GM19468 (cell line): ENCODE measurements at regions not wholly inside any gene's neighbourhood (a gene's known extent, or its start where the extent isn't known, plus 50 kb on each side); places are given as distances from the start of the nearest gene placed in this dataset.
"Not testable (repeated sequence)": the region's sequence is repeated elsewhere in the genome, so short reads cannot be mapped to it uniquely, and the experiment has no call there.

ENCODE experiments used
- ATAC-seq: cut with Tn5 transposase; IDR thresholded peaks from one replicate; pipeline ENCODE4 v1.9.1; 2021; ENCODE audit warnings: mild to moderate bottlenecking, moderate library complexity, moderate number of reproducible peaks; ENCODE audit not compliant: unreplicated experiment; ENCODE audit errors: extremely low read depth

DNA sequence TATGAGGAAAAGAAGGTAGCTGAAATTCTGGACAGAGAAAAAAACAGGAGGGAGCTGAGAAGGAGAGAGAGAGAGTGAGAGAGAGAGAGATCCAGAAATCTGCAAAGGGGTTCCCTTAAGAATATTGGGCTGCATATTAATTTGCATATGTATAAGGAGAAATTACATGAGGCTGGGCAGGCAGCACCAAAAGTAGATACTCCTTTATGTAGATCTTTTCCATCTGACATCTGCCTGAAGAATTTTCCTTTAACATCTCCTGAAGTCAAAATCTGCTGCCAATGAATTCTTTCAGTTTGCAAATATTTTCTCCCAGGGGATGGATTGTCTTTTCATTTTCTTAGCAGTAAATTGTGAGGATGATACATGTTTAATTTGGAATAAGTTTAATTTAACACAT is 1365.3 kb downstream of the GATA3 start:
- no peak for ATAC-seq

DNA sequence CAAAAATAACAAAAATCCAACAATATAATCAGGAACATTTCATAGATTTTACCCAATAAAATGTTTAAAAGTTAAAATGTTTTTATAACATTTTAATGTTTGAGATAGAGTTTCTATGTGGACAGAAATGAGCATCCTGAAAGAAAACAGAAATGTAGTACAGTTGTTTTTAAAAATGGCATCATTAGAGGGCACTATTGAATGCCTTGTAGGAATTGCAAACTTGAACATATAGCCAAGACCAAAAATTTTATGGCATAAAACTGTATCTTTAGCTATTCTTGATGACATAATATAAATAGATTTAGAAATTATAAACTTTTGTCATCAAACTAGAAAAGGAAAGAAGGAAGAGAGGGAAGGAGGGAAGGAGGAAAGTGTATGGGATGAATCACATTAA is 1372.7 kb downstream of the GATA3 start:
- no peak for ATAC-seq

DNA sequence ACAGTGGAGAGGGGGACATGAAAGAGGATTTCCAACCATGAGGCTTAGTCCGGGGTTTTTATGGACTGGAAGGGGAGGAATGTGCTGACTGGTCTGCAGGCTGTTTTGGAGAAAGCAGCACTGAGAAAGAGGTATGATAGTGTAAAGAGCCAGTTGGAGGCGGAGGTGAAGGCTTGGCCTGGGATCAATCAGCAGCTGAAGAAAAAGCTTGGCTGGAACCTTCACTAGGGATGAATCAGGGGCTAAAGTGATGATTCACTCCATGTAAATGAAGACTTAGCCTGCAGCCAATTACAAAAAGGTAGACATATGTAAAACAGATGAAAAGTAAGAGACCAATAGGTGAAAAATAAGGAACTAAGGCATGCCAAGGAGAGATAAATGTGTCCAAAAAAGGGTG is 1382.6 kb downstream of the GATA3 start:
- ATAC-seq = no peak

DNA sequence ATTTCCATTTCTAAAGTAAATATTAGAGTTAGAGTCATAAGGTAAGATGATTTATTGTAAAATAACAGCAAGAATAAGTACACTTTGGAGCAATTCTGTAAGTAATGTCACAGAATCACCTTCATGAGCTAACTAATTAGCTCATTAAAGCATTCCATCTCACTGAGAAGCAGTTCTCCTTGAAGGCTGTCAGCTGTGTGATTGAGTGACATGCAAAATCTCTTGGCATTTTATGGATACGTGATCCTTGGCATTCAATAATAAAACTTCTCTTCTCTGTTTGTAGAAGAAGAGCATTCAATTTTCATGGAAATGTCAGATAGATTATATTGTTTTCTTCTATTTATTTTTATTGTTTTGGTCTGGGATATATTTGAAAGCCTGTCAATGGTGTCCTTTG is 1389.3 kb downstream of the GATA3 start:
- no peak for ATAC-seq

DNA sequence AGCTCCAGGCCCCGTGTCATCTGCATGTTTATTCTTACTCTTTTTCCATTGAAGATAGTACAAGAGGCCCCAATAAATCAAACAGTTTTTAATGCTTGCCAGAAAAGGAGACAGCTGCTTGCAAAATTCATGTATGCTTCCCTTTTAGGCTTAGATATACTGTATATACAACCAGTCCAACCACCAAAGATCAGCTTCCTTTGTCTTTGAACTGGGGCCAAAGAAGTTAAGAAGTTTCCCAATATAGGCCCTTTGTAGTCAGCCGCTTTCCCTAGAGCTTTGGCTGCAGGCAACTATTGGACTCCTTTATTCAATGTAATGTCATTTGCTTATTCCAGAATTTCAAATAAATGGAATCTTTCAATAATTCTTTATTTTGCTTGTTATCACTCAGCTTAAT is 1395.0 kb downstream of the GATA3 start:
- ATAC-seq = no peak

DNA sequence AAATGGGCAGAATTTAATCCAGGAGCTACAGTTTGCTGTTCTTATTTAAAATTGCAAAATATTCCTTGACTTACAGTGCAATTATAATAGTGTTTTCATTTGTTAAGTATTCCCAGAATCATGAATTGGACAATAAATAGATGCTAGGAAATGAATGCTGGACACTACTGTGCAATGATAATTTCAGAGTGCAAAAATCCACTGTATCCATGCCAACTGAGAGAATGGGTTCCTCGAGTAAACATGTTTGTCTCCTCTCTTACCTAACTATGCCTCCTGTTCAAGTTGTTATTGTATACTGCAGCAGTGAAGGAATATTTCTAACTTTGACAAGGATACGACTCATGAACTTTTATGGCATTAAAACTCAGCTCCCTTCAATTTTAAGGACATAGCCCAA is 1396.3 kb downstream of the GATA3 start:
- ATAC-seq = no peak

DNA sequence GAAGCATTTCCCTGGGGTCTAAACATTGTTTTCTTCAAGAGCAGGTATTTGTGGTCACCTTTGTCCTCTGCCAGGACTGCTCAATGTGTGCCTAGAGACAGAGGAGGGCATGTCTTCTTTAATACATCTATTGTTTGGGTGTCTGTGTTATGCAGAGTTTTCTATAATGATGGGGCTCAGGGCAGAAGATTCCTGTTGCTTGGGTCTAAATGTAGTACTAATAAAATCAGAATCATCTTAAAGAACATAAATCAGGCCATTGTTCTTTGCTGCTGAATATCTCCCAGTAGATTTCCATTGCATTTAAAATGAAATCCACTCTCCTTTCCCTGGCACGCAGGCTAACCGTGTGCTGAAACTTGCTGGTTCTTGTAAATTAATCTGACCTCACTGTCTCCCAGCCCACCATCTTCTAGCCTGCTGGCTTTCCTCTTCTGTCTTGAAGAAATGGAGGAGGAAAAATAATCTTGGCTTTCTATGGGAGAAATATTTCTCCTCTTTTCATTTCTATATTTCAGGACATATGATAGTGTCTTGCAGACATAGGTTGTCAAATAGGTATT is 1396.8 kb downstream of the GATA3 start:
- no peak for ATAC-seq

DNA sequence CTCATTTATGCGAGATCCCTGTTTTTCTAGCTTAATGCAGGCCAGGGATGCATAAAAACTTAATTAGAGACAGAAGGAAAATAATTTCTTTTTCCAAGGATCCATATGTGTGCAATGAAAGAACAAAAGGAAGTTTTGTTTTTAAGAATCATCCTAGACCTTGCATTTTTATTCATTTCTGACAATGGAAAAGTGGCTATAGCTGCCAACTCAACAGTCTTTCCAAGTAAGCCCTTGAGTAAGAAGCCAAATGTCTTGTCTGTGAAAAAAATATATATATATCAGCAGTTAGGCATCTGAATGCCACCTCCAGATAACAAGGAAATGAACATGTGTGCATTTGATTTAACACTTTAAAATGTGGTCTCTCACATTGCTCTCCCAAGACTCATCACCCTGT is 1397.6 kb downstream of the GATA3 start:
- no peak for ATAC-seq

DNA sequence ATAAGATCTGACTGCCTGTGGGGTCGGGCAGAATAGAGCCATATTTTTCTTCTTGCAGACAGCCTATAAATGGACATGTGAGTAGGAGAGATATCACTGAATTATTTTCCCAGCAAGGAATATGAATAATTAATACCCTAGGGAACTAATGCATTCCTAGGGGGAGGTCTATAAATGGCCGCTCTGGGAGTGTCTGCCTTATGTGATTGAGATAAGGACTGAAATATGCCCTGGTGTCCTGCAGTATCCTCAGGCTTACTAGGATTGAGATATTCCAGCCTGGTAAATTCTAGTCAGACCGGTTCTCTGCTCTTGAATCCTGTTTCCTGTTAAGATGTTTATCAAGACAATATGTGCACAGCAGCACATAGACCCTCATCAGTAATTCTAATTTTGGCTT is 1399.4 kb downstream of the GATA3 start:
- ATAC-seq = not testable (repeated sequence)

DNA sequence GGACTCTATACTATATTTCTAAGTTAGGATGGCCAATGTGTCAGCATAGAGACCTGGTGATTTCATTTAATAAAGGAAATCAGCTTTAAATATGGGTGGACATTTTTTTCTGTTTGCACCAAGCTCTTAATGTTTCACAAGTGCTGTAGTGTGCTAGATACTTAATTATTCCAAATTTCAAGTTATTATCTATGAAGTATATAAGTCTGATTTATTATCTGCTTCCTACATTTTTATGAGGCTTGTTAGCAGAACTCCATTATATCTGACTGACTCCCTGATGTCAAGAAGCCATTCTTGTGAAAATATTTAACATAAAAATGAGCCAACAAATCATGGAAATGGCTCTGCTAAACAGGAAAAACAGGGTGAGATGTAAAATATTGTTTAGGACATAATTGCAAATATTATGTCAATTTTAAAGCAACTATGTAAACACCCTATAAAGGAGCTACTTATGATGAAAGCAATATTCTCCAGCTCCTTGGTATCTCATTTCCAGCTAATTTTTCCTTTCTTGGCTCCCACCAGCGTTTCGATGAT is 1415.2 kb downstream of the GATA3 start:
- ATAC-seq = no peak

DNA sequence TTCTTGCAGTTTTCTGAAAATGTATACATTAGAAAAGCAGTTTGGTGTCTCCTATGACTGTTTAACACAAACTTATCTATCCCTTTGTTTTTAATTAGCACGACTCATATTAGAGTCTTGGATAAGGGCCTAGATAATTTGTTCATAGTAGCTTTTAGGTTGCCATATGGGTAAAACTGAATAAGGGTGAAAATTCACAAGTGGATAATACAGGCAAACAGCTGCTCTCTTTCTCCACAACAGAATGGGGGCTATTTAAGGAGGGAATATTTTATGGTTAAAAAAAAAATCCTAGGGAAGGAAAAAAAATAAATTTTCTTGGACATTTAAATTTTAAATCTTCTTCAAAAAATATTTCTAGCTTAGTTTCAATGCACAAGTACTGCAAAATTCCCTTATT is 1416.1 kb downstream of the GATA3 start:
- ATAC-seq = no peak

DNA sequence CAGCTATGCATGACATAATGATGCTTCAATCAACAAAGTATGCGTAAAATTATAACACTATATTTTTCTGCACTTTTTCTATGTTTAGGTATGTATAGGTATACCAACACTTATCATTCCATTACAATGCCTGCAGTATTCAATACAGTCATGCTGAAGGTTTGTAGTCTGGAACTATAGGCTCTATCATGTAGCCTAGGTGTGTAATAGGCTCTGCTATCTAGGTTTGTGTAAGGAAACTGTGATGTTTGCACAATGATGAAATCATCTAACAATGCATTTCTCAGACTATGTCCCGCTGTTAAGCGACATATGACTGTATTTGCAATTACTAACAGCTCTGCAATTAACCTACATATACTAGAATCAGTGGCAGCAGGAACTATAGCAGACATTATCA is 1447.5 kb downstream of the GATA3 start:
- no peak for ATAC-seq

DNA sequence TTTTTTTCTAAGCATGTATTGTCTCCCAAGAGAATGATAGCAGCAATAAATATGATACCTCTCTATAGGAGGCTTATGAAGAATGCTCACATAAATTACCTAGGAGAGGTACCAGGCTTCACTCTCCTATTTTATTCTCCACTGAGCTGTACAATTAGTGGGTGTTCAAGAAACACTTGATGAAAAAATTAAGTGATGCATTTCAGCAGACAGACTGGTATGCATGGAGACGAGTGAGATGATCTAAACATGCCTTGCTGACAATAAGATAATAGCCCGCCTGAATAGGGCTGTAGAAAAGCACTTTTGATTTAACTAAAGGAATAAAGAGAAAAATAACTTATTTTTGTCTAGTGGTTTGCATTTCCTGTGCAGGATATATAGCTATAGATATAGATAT is 1449.7 kb downstream of the GATA3 start:
- no peak for ATAC-seq

DNA sequence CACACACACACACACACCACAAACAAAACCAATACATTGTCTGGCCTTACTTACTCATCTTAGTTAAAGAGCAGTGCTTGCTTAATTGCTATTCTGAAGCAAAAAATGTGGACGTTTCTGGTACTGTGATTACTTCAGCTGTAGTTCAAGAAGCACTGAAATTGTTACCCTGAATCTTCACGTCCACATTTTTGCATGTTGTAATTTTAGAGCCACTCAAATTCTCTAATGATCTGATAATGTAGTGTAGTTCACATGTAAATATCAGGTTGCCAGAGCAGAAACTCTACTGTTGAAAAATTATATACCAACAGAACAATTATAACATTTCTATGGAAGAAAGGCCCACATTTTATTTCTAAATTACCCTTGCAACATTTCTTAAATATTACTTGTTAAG is 1451.1 kb downstream of the GATA3 start:
- ATAC-seq = no peak

DNA sequence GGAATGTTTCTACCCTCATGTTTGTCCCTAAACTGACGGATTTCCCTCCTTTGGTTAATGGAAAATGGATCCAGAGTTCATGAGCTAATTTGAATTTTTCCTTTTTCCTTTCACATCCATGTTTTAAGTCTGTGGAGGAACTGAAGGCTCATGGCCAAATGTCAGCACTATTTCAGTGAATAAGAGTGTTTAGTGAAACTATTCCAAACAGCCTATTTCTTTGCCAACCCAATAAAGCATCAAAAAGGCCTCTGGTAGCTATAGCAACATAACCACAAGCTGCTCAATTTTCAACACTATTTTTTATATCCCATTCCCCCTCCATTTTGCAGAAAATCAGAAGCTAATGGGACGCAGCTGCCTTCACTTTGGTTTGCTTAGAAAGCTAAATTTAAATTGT is 1454.1 kb downstream of the GATA3 start:
- no peak for ATAC-seq

DNA sequence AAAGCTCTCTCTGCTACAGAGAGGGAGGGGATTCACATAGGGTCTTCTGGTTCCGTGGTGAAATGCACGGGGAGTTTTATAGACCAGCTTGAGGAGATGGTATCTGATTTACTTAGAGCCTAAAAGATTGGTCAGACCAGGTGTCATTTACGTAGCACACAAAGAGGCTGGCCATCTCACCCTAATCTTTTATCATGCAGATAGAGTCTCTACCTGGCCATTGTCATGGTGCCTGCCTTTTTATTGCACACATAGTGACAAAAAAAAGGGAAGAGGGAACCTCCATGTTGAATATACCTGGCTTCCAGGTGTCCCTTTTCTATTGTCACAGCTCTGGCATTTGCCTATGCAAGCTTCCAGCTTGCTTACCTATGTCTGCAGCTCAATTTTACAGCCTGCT is 1456.1 kb downstream of the GATA3 start:
- ATAC-seq = no peak

DNA sequence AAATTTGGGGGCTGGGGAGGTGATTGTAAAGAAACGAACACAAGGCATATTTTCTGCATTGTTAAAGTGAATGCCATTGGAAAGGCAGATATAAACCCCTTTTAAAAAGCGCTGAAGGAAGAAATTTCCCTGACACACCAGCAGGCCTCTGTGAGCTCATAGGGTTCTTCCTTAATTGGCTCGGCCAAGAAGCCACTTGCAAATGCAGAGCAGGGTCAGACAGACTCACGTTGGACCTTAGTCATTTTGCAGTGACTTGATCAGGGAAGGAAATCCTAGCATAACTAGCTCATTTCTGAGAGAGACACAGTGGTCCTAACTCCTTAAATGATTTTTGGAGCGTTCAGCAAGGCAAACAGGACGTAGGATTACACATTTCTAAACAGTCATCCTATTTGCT is 1461.4 kb downstream of the GATA3 start:
- no peak for ATAC-seq

DNA sequence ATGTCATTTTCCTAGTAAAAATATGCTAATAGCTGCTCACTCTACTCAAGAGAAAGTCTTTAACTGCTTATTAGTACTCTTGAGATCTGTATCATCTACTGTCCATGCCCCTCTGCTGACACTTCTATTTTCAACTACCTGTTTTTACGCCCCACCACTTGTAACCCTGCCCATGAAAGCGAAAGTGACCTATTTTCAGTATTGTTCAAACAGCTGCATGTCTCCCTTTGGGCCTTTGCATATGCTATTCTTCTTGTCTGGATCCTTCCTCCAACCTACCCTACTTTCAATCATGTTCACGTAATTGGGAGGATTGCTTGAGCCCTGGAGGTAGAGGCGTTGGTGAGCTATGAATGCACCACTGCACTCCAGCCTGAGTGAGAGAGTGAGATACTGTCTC is 1481.3 kb downstream of the GATA3 start:
- peak; percentile 24 for ATAC-seq

DNA sequence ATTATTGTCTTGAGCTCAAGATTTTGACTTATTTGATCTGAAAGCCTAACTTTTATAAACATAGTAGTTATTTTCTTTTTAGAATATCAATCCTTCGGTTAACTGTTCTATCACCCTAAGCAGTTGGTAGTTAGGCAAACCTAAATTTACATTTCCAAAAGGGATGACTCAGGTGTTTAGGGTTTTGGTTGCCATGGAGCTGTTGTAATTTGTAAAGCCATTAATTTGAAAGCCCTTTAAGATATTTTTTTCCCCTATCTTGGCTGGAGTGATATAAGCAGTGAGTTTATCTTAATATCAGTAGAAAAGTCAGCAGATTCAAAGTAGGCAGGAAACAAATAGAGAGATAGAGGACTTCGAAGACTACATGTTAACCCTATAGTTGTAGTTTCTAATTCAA is 1472.6 kb upstream of the CELF2 start:
- no peak for ATAC-seq

DNA sequence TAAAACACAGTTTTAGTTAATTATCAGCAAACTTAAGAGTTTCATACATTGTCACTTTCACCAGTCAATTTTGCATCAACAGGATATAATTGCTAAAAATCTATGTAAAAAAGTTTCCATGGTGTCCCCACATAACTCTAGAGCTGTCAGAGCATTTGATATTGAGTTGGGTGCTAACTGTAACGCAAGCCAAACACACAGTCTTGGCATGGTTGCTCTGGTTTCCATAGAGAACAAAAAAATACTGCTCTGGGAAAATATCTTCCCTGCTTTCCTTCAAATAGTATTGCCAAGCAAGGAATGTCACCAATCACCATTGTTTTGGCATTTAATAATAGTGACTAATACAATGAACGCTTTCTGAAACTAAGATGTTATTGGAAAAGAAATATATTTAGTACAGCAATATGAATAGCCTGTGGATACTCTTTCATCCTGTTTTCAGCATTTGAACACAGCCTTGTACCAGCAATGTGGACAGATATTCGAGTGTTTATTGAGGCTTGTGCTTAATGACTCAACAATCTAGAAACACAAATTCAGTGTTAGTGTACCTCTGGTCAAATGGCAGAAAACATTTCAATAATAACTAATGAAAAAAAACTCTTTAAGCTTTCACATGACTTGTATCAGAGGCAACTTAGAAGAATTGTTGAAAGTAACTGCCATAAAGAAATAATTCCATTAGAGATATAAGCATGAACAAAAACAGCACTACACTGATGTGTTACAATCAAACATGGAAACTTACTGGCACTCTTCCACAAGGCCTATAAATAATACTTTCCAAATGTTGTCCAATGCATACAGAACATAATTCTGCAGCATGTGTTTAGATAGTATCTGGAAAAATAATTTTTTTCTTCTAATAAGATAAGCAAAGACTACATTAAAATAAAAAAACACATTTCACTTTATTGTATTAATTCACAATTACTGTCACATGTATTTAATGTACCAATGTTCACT is 1469.5 kb upstream of the CELF2 start:
- ATAC-seq = no peak

DNA sequence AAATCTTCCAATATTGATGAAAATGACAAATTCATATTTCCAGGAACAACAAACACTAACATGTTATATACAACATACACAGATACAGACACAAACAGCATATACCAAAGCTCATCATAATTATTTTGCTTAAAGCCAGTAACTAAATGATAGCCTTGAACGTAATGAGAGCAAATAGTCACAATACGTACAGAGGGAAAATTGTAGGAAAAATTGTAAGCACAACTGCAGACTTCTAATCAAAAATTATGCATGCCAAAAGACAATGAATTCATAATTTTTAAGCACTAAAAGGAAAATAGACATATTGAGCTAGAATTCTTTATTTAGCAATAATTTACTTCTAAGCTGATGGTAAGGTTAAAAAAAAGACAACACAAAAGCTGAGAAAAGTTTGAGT is 1466.9 kb upstream of the CELF2 start:
- ATAC-seq = no peak

DNA sequence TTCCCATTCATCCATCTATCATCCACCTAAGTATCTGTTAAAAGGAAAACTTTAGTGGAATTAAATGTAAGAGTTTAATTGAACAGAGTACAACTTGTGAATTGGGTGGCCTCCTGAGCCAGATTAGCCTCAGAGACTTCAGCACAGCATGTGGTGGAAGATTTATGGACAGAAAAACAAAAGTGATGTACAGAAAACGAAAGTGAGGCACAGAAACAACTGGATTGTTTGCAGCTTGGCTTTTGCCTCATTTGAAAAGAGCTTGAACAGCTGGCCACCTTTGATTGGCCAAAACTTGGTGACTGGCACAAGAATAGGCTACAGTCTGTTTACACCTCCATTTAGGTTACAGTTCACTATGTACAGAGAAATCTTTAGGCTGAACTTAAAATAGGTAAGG is 1463.4 kb upstream of the CELF2 start:
- no peak for ATAC-seq
